GM21423 (cell line): ENCODE measurements at regions not wholly inside any gene's neighbourhood (a gene's known extent, or its start where the extent isn't known, plus 50 kb on each side); places are given as distances from the start of the nearest gene placed in this dataset.

Source experiments
- ATAC-seq: cut with Tn5 transposase; IDR thresholded peaks from one replicate; pipeline ENCODE4 v1.9.1; 2021; ENCODE audit warnings: mild to moderate bottlenecking, moderate library complexity; ENCODE audit not compliant: unreplicated experiment

DNA sequence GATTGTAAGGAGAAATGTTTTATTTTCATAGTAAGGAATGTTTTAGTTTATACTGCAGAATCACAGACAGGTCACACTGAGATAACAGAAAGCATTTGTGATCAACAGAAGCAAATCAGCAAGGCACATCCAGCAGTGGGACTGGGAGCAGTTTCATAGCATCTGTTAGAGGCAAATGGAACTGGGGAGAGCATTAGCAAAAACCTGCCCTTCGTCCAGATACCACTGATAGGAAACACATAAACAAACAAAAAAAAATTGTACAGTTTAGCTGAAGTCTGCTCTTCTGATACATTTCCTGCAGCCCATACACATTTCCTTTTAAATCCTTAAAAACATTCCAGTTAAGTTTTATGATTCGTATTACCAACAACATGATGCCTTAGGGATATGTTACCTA lies 374.3 kb downstream of the PCDH7 start:
- no peak for ATAC-seq

DNA sequence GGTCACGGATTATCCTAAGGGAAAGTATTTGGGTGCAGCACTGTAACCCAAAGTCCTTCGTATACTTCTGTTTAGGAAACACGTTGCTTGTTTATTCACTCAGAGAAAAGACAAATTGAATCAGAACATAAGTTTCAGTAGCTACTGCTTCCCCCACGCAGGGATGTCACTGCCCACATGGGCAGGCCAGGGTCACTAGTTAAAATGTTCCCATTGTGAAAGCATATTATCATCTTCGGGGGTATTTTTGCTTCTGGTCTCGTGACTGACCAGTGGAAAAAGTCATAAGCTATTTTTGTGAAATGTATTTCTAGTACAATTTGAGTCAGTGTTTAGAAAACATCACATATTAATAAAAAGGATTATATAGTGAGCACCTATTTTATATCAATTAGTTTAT lies 377.8 kb downstream of the PCDH7 start:
- no peak for ATAC-seq

- no peak for ATAC-seq
Observed at GRCh38 chr4:31100536-31100935, 380.4 kb downstream of the PCDH7 start.

DNA sequence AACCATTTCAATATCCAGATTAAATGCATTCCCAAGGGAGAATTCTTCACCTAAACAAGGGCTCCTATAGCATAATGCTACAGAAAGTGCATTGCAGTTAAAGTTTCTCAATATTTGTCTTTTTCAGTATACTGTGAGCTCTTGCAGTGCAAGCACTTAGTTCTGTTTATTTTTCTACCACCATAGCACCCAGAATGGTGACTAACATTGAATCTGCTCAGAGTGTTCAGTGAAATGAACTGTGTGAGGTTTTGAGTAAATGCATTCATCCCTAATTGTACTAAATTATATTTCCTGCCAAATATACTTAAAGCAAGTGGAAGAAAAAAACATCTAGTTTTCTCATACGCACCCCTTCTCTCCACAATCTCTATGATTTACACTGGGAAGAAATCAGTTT lies 383.9 kb downstream of the PCDH7 start:
- ATAC-seq: no peak

GRCh38 chr4:31104577-31104976 lies 384.4 kb downstream of the PCDH7 start:
- ATAC-seq: no peak

- ATAC-seq: no peak
Observed at GRCh38 chr4:31106419-31106818, 386.2 kb downstream of the PCDH7 start.

DNA sequence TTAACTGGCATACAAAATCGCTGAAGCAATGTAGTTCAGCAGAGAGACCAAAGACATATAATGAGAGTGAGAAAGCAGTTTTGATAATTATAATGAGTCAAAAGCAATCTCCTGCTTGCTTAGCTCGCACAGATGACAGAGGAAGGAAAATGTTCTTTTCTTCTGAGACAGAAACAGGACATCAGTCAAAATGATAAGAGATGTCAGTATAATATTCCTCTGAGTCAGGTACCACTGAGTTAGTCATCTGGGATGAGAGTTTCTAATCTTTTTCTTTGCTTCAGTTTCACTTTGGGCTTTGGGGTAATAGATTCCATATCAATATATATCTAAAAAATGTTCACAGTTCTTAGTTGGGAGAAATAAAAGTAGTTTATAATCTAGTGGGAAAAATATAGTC lies 387.2 kb downstream of the PCDH7 start:
- ATAC-seq: no peak

GRCh38 chr4:31108762-31109161 lies 388.6 kb downstream of the PCDH7 start:
- no peak for ATAC-seq

DNA sequence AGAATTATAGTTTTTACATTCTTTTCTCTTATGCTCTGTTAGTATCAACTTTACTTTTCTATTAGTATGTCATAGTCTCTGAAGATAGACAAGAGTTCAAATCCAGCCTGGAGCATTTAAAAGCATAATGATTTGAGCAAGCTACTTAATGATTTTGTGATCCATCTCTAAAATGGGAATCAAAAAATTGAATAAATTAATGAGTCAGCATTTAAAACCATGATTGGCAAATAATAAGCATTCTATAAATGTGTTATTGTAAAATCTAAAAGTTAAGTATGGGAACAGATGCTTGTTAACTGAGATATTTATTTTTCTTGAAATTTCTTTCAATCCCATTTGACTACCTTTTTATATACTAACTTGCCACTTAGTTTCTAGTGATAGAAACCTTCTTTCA lies 391.6 kb downstream of the PCDH7 start:
- ATAC-seq: no peak

DNA sequence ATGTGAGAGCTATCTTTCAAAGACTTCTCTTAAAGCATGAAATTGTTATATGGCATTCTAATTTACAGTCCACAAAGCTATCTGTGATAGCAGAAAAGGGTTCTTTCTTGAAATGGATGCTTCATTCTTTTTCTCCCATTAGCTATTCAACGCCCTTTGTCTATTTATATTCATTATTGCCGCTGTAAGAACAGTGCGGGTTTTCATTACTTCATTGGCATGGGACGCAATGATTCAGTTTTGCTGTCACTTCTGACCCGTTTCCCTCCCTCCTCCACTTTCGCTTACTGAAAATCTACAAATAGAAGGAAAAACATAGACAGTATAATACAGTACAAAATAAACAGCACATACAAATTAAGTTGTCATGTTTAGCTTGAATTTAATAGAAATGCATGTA lies 394.6 kb downstream of the PCDH7 start:
- ATAC-seq: no peak

GRCh38 chr4:31124008-31124585 lies 403.9 kb downstream of the PCDH7 start:
- no peak for ATAC-seq

- no peak for ATAC-seq
Observed at GRCh38 chr4:31125061-31125460, 404.9 kb downstream of the PCDH7 start.

DNA sequence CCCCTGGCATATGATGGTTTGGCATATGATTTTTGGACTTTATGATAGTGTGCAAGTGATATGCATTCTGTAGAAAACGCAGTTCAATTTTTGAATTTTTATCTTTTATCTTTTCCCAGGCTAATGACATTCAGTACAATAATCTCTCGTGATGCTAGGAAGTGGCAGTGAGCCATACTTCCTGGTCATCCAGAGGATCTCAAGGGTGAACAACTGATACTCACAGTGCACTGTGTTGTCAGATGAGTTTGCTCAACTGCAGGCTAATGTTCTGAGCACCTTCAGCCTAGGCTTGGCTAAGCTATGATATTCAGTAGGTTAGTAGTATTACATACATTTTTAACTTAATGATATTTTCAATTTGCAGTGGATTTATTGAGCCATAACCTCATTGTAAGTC lies 405.3 kb downstream of the PCDH7 start:
- ATAC-seq: no peak

- ATAC-seq: no peak
Observed at GRCh38 chr4:31126881-31127398, 406.8 kb downstream of the PCDH7 start.

DNA sequence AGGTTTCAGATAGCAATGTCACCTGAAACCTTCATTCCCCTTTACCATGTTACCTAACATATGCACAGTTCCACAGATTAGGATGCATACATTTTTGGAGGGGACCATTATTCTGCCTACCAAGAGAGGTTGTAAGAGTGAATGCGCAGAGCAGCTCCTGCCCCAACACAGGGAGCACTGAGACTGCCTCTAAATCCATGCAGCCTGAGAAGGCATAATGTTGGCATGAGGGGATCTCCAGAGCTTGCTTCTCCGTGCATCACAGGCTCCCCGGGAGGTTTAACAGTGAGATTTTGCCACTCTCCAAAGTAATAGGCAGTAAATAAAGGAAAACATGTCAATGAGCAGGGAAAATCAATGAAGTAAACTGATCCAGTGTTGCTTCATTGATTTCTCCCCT lies 410.8 kb downstream of the PCDH7 start:
- ATAC-seq: no peak

DNA sequence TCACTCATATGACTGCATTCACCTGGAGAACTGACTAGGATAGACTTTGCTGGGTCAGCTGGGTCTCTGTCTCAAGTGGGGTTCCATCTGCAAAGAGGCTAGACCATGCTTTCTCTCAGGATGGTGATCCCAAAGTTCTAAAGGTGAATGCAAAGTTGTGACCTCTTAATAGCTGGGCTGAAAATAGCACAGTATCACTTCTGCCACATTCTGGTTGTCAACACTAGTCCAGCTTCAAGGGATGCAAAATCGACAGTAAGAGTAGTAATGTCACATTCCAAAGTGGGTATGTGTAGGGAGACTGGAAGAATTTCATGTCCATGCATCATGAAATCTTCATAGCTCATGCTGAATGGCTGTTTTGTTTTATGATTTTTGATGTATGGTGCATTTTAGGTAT lies 414.6 kb downstream of the PCDH7 start:
- ATAC-seq: no peak

DNA sequence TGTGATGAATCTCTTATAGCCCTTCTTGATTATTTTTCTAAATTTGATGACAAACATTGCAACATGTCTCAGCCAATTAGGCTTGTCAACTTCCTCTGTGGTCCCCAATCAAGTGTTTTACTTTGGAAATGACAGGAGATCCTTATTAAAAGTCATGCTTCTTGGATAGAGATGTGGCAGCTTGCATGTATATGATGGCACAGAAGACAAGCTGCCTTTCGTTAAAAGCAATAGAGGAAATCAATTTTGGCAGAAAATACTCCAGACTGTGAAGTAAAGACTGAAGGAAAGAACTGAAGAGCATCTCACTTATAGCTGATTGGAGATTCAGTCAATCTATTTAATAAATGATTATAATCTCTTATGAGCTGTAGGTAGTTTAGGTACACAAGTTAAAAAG lies 419.6 kb downstream of the PCDH7 start:
- ATAC-seq: no peak

DNA sequence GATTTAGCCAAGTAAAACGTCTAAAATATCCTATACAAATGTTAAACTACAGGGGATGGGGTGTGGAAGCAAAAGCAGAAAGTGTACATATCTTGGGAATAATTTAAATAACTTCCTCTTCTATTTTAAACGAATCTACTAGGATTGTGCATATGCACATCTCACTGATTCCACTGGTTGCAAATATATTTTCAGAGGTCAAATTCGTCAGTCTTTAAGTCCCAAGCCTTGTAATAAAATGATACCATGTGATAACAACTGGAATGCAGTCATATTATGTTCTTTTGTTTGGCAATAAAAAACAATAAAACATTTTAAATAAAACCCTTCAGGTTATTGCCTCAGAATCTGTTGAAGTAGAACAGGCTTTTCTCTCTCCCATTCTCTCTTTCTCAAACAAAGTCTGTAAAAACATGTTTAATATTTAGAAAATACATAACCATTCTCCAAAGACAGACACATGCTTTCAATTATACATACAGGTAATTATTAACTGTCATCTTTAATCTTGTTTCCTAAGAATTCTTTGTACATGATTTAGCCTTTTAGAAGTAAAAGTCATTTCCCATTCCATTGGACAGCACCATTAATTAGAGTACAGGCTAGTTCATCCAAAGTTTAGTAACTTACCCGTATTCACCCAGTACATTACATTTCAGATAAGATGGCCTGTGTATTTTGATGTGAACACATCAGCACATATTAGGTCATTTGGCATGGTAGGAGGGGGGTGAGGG lies 421.1 kb downstream of the PCDH7 start:
- ATAC-seq: no peak

DNA sequence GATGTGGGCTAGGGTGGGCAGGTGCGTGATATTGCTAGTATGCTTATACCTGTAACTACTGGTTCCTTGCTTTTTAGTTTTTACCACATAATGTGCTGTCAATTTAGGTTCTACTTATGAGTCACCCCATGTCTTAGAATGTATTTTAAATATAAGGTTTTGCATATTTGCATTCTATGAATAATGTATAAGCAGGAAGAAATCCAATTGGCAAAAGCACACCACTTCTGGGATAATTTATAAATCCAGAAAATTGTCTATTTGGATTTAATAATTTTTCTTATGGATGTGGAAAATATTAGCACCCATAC lies 421.6 kb downstream of the PCDH7 start:
- no peak for ATAC-seq

DNA sequence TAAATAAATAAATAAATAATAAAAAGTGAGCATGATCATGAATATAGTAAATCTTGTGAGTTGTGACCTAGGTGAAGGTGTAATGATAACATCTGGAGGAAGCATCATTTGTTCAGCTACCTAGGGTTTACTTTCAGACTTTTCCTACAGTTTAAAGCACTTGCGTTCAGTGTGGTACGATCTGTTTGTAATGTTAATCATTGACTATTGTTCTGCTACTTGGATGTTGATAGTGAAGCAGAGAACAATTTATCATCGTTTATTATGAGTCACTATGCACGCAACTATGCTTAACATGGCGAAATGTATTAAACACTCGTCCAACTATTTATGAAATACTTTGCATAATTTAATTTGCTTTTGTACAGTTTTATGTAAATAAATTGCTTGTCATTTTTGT lies 426.2 kb downstream of the PCDH7 start:
- ATAC-seq: no peak

- ATAC-seq: no peak
Observed at GRCh38 chr4:31148990-31149389, 428.8 kb downstream of the PCDH7 start.

DNA sequence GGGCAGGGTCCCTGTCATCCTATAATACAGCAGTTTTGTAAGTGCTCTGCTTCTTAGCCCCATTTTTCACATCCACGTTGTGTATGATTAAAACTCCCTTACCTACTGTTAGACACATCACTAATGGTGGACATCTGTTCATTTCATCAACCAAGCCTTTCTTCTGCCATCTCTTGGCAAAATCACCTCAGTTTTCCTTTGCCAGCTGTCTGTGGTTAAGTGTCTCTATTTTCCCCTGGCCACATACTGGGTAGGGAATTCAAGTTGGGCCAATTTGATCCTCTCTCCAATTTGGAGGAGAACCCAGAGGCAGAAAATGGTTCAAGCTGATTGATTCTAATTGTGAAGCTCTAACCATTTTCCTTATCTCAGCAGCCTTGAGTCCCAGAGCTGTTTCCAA lies 436.1 kb downstream of the PCDH7 start:
- no peak for ATAC-seq

DNA sequence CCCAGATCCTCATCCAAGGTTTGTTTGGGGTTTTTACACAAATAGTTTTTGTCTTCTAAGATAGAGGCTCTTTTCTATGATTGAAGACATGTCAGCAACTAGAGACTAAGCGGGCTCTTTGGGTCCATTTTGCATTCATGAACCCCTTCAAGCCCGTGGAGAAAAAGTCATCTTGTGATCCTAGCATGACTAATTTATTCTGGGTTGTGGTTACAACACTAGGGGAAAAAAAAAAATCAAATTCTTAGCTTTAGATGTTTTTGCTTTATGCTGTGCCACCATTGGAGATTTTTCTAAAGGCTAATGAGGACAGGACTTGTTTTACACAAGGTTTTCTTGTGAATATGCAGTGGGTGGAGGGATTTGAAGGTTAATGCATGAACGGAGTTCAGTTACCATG lies 440.0 kb downstream of the PCDH7 start:
- ATAC-seq: no peak
